ENCODE measurements at regions not wholly inside any gene's neighbourhood (a gene's known extent, or its start where the extent isn't known, plus 50 kb on each side); places are given as distances from the start of the nearest gene placed in this dataset.

DNA sequence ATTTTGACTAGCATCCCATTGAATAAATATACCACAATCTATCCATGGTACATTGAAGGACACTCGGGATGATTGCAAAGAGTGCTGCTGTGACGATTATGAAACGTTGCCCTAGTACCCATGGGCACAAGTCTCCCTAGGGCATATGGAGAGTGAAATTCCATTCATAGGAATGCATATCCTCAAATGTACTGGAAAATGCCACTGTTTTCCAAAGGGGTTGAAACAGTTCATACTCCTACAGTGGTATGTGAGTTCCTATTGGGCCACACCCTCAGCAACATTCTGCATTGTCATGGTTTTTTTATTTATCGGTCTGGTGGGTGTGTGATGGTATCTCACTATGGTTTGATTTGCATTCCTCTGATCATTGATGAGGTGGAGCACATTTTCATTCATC is 130.6 kb downstream of the TWIST2 start:
- peaks cover 22% of the 10 kb centered on the region for H3F3A ChIP-seq (ENCODE audit: insufficient read depth)
- H4K20me1 ChIP-seq (ENCODE audit: insufficient read depth), result no peaks in the 10 kb centered on the region
- H3K4me3 ChIP-seq, result no peak overlapping the region
- 79 to 85% methylated on average over 4 of the region's 4 CpGs for WGBS, 2 experiments (ENCODE audit: low coverage in 1 of 2, low lambda C conversion rate in 2 of 2, missing lambda C conversion rate in 2 of 2)
- no peaks in the 10 kb centered on the region for H3K36me3 ChIP-seq (ENCODE audit: low read depth)
- DNase-seq, result no peak
- H2AFZ ChIP-seq, result no peak overlapping the region
- no peaks in the 10 kb centered on the region for H3K79me2 ChIP-seq (ENCODE audit: insufficient read depth)
- H3K9me3 ChIP-seq (ENCODE audit: low read depth), result no peaks in the 10 kb centered on the region
- in situ Hi-C loops (cut with MboI), result no loop called here
- no peaks in the 10 kb centered on the region for H3K9me2 ChIP-seq (ENCODE audit: insufficient read depth)
- no peak overlapping the region for H3K27ac ChIP-seq
- H3K4me2 ChIP-seq (ENCODE audit: unreplicated experiment), result no peak overlapping the region
- peaks cover 22% of the 10 kb centered on the region for H3K4me1 ChIP-seq (ENCODE audit: insufficient read depth)
- no peak overlapping the region for H3K9ac ChIP-seq
- H3K27me3 ChIP-seq (replicated peaks; ENCODE audit: insufficient read depth), result no peaks in the 10 kb centered on the region
- TF ChIP-seq EZH2 (IDR thresholded peaks at IDR 0.05; ENCODE audit: insufficient read depth, poor library complexity, severe bottlenecking) (no peak), EZH2phosphoT487 (IDR thresholded peaks at IDR 0.05; ENCODE audit: insufficient read depth, low read depth) (no peak)

DNA sequence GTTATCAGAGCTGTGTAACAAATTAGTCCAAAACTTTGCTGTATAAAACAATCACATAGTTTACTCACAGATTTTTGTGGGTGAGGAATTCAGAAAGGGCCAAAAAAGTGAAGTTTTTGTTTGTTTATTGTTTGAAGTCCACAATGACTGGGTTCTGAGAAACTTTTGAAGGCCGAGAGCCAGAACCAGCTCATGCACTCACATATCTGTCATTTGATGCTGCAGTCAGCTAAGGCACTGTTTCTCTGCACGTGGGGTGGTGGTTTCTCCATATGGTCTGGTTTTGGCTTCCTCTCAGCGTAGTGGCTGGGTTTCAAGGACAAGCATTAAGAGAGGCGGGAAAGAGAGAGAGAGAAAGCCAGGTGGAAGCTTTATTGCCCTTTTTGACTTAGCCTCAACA is 131.8 kb downstream of the TWIST2 start:
- H3K4me2 ChIP-seq (ENCODE audit: unreplicated experiment), result no peak overlapping the region
- H4K20me1 ChIP-seq (ENCODE audit: insufficient read depth), result no peaks in the 10 kb centered on the region
- H3F3A ChIP-seq (ENCODE audit: insufficient read depth), result peaks cover 13% of the 10 kb centered on the region
- H2AFZ ChIP-seq, result no peak overlapping the region
- no peaks in the 10 kb centered on the region for H3K9me2 ChIP-seq (ENCODE audit: insufficient read depth)
- DNase-seq, result no peak
- peaks cover 10% of the 10 kb centered on the region for H3K4me1 ChIP-seq (ENCODE audit: insufficient read depth)
- TF ChIP-seq EZH2phosphoT487 (IDR thresholded peaks at IDR 0.05; ENCODE audit: insufficient read depth, low read depth) (no peak), EZH2 (IDR thresholded peaks at IDR 0.05; ENCODE audit: insufficient read depth, poor library complexity, severe bottlenecking) (no peak)
- H3K79me2 ChIP-seq (ENCODE audit: insufficient read depth), result no peaks in the 10 kb centered on the region
- no peaks in the 10 kb centered on the region for H3K27me3 ChIP-seq (replicated peaks; ENCODE audit: insufficient read depth)
- H3K36me3 ChIP-seq (ENCODE audit: low read depth), result no peaks in the 10 kb centered on the region
- in situ Hi-C loops (cut with MboI), result no loop called here
- H3K27ac ChIP-seq, result no peak overlapping the region
- no peak overlapping the region for H3K9ac ChIP-seq
- H3K4me3 ChIP-seq, result no peak overlapping the region
- no peaks in the 10 kb centered on the region for H3K9me3 ChIP-seq (ENCODE audit: low read depth)
- 74 to 82% methylated on average over 4 of the region's 4 CpGs for WGBS, 2 experiments (ENCODE audit: low coverage in 1 of 2, low lambda C conversion rate in 2 of 2, missing lambda C conversion rate in 2 of 2)

DNA sequence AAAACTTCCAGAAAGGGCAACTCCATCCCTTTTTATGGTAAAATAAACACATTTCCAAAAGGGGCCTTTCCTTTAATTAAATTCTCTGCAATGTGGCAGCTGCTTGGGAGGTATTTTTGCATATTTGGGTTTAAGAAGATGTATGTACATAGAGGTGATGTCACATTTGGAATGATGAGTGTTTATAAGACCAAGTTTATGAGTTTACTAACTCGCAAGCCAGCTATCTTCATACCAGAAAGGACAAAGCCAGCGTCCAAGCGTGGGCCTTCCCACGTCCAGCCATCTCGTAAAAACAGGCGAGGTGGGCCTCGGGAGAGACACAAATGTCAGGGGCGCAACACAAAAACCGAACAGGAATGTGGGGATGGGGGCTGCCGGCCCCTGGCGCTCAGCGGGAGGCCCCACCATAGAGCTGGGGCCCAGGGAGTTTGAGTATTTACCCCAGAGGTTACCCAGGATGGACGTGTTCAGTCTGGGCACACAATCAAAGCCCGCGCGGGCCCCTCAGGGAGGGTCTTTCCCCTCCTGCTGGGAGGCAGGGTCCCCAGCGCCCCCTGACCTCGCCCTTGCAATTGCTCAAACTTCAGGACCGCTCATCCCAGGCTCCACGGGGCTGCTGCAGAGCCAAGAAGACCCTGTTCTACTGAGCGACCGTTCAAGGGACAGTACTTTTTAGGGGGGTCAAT is 137.3 kb downstream of the TWIST2 start:
- H3K27ac ChIP-seq, result no peak overlapping the region
- TF ChIP-seq EZH2 (IDR thresholded peaks at IDR 0.05; ENCODE audit: insufficient read depth, poor library complexity, severe bottlenecking) (no peak), EZH2phosphoT487 (IDR thresholded peaks at IDR 0.05; ENCODE audit: insufficient read depth, low read depth) (no peak)
- no peak overlapping the region for H3K4me2 ChIP-seq (ENCODE audit: unreplicated experiment)
- no peaks in the 10 kb centered on the region for H3K9me3 ChIP-seq (ENCODE audit: low read depth)
- no peaks in the 10 kb centered on the region for H3F3A ChIP-seq (ENCODE audit: insufficient read depth)
- no peaks in the 10 kb centered on the region for H4K20me1 ChIP-seq (ENCODE audit: insufficient read depth)
- no peaks in the 10 kb centered on the region for H3K36me3 ChIP-seq (ENCODE audit: low read depth)
- no peak overlapping the region for H2AFZ ChIP-seq
- H3K4me3 ChIP-seq, result no peak overlapping the region
- in situ Hi-C loops (cut with MboI), result no loop called here
- 86 to 88% methylated on average over 22 of the region's 22 CpGs for WGBS, 2 experiments (ENCODE audit: low coverage in 1 of 2, low lambda C conversion rate in 2 of 2, missing lambda C conversion rate in 2 of 2)
- H3K9me2 ChIP-seq (ENCODE audit: insufficient read depth), result no peaks in the 10 kb centered on the region
- no peak for DNase-seq
- H3K79me2 ChIP-seq (ENCODE audit: insufficient read depth), result no peaks in the 10 kb centered on the region
- no peaks in the 10 kb centered on the region for H3K27me3 ChIP-seq (replicated peaks; ENCODE audit: insufficient read depth)
- no peaks in the 10 kb centered on the region for H3K4me1 ChIP-seq (ENCODE audit: insufficient read depth)
- no peak overlapping the region for H3K9ac ChIP-seq

DNA sequence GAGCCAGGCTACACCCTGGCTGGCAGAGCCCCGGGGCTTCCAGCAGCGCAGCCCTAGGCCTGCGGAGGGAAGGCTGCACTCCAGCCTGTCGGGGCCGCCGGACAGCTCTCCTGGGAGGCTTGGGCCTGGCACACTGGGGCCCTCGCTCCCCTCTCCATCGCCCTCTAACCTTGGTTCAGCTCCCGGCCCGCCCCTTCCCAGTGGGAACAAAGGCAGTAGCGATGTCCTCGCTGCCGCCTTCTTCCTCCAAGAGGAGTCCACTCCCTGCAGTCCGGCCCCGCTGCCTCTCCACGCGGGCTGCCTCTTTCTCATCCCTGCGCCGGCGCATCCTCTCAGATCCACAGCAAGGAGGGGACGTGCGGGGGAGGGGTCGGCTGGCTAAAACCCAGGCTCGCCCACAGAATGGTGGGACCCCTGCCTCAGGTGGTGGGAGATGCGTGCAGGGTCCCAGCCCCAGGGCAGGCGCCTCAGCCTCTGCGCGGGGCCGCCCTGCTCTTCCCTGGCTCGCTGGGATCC is 138.1 kb downstream of the TWIST2 start:
- no peak overlapping the region for H3K9ac ChIP-seq
- no peaks in the 10 kb centered on the region for H3K27me3 ChIP-seq (replicated peaks; ENCODE audit: insufficient read depth)
- H3K9me2 ChIP-seq (ENCODE audit: insufficient read depth), result no peaks in the 10 kb centered on the region
- TF ChIP-seq EZH2phosphoT487 (IDR thresholded peaks at IDR 0.05; ENCODE audit: insufficient read depth, low read depth) (no peak), EZH2 (IDR thresholded peaks at IDR 0.05; ENCODE audit: insufficient read depth, poor library complexity, severe bottlenecking) (no peak)
- H3K27ac ChIP-seq, result no peak overlapping the region
- H4K20me1 ChIP-seq (ENCODE audit: insufficient read depth), result no peaks in the 10 kb centered on the region
- WGBS, 2 experiments (ENCODE audit: low coverage in 1 of 2, low lambda C conversion rate in 2 of 2, missing lambda C conversion rate in 2 of 2), result 94 to 96% methylated on average over 19 to 30 of the region's 30 CpGs
- no peak overlapping the region for H2AFZ ChIP-seq
- H3F3A ChIP-seq (ENCODE audit: insufficient read depth), result no peaks in the 10 kb centered on the region
- DNase-seq, result no peak
- H3K4me2 ChIP-seq (ENCODE audit: unreplicated experiment), result no peak overlapping the region
- H3K4me1 ChIP-seq (ENCODE audit: insufficient read depth), result no peaks in the 10 kb centered on the region
- no peaks in the 10 kb centered on the region for H3K36me3 ChIP-seq (ENCODE audit: low read depth)
- no peak overlapping the region for H3K4me3 ChIP-seq
- H3K79me2 ChIP-seq (ENCODE audit: insufficient read depth), result no peaks in the 10 kb centered on the region
- in situ Hi-C loops (cut with MboI), result no loop called here
- H3K9me3 ChIP-seq (ENCODE audit: low read depth), result no peaks in the 10 kb centered on the region
